Fibroblast of peridontal ligament (primary cell): ENCODE measurements at regions not wholly inside any gene's neighbourhood (a gene's known extent, or its start where the extent isn't known, plus 50 kb on each side); places are given as distances from the start of the nearest gene placed in this dataset.

ENCODE experiments used
- DNase-seq: peaks from one replicate; pipeline ENCODE4 v3.0.0-alpha.2; 2010; ENCODE audit errors: extremely low read depth

GRCh38 chr2:23198316-23199114 is 186.5 kb upstream of the KLHL29 start:
- no peak for DNase-seq

GRCh38 chr2:23199115-23199918 is 185.7 kb upstream of the KLHL29 start:
- DNase-seq: peak; percentile 13

- no peak for DNase-seq
Observed at GRCh38 chr2:23200068-23200786, 184.8 kb upstream of the KLHL29 start.

GRCh38 chr2:23200787-23201114 is 184.2 kb upstream of the KLHL29 start:
- DNase-seq: no peak

GRCh38 chr2:23203383-23203782 is 181.6 kb upstream of the KLHL29 start:
- DNase-seq: no peak

- no peak for DNase-seq
Observed at GRCh38 chr2:23204685-23205242, 180.2 kb upstream of the KLHL29 start.

- DNase-seq: no peak
Observed at GRCh38 chr2:23206650-23207049, 178.3 kb upstream of the KLHL29 start.

- DNase-seq: no peak
Observed at GRCh38 chr2:23207871-23208270, 177.1 kb upstream of the KLHL29 start.

- no peak for DNase-seq
Observed at GRCh38 chr2:23208339-23208738, 176.6 kb upstream of the KLHL29 start.

GRCh38 chr2:23209059-23209458 is 175.9 kb upstream of the KLHL29 start:
- no peak for DNase-seq

- DNase-seq: no peak
Observed at GRCh38 chr2:23211987-23212583, 172.9 kb upstream of the KLHL29 start.

- no peak for DNase-seq
Observed at GRCh38 chr2:23213196-23213595, 171.8 kb upstream of the KLHL29 start.

- DNase-seq: no peak
Observed at GRCh38 chr2:23215016-23215415, 170.0 kb upstream of the KLHL29 start.

- DNase-seq: no peak
Observed at GRCh38 chr2:23219666-23220065, 165.3 kb upstream of the KLHL29 start.

GRCh38 chr2:23220513-23221094 is 164.4 kb upstream of the KLHL29 start:
- no peak for DNase-seq

- peak; percentile 0 for DNase-seq
Observed at GRCh38 chr2:23221236-23221635, 163.7 kb upstream of the KLHL29 start.

GRCh38 chr2:23221901-23222300 is 163.1 kb upstream of the KLHL29 start:
- DNase-seq: no peak

GRCh38 chr2:23230885-23231284 is 154.1 kb upstream of the KLHL29 start:
- no peak for DNase-seq

- DNase-seq: no peak
Observed at GRCh38 chr2:23231865-23232264, 153.1 kb upstream of the KLHL29 start.

GRCh38 chr2:23235292-23235691 is 149.7 kb upstream of the KLHL29 start:
- peak; percentile 10 for DNase-seq

GRCh38 chr2:23235736-23236135 is 149.2 kb upstream of the KLHL29 start:
- DNase-seq: no peak
